ENCODE measurements at regions not wholly inside any gene's neighbourhood (a gene's known extent, or its start where the extent isn't known, plus 50 kb on each side); places are given as distances from the start of the nearest gene placed in this dataset.
A peak's percentile ranks its signal among the peaks of the same experiment; 100 is the strongest.

- Mint-ChIP-seq H3K9me3 (no peaks in the 10 kb centered on the region), H3K27me3 (no peaks in the 10 kb centered on the region)
Observed at GRCh38 chr3:177512945-177513814, 315.9 kb upstream of the TBL1XR1 start.

GRCh38 chr3:177513815-177514610 is 316.7 kb upstream of the TBL1XR1 start:
- H3K27ac Mint-ChIP-seq, result no peak overlapping the region
- H3K27me3 Mint-ChIP-seq, result no peaks in the 10 kb centered on the region
- no peaks in the 10 kb centered on the region for H3K9me3 Mint-ChIP-seq
- no peaks in the 10 kb centered on the region for H3K4me1 Mint-ChIP-seq
- ATAC-seq (ENCODE audit: low read depth in 2 of 2), result no peak
- no peak overlapping the region for H3K4me3 Mint-ChIP-seq
- H3K36me3 Mint-ChIP-seq, result no peaks in the 10 kb centered on the region
- DNase-seq, result no peak

More at GRCh38 chr3:177512945-177513814, 315.9 kb upstream of the TBL1XR1 start:
- Mint-ChIP-seq H3K4me1 (no peaks in the 10 kb centered on the region), H3K36me3 (no peaks in the 10 kb centered on the region), H3K4me3 (no peak overlapping the region), H3K27ac (no peak overlapping the region)
- ATAC-seq (ENCODE audit: low read depth in 2 of 2) (no peak), DNase-seq (no peak)

- no peak for ATAC-seq (ENCODE audit: low read depth in 2 of 2)
- Mint-ChIP-seq H3K4me3 (no peak overlapping the region), H3K27me3 (no peaks in the 10 kb centered on the region), H3K27ac (no peak overlapping the region), H3K9me3 (no peaks in the 10 kb centered on the region), H3K4me1 (no peaks in the 10 kb centered on the region), H3K36me3 (no peaks in the 10 kb centered on the region)
- DNase-seq, result no peak
Observed at GRCh38 chr3:177514611-177515499, 317.6 kb upstream of the TBL1XR1 start.

GRCh38 chr3:177515786-177516157 is 318.5 kb upstream of the TBL1XR1 start:
- no peak for DNase-seq
- H3K4me1 Mint-ChIP-seq, result no peaks in the 10 kb centered on the region
- no peaks in the 10 kb centered on the region for H3K9me3 Mint-ChIP-seq
- H3K36me3 Mint-ChIP-seq, result no peaks in the 10 kb centered on the region
- ATAC-seq (ENCODE audit: low read depth in 2 of 2), result no peak
- no peak overlapping the region for H3K4me3 Mint-ChIP-seq
- H3K27ac Mint-ChIP-seq, result no peak overlapping the region
- H3K27me3 Mint-ChIP-seq, result no peaks in the 10 kb centered on the region

- Mint-ChIP-seq H3K27me3 (no peaks in the 10 kb centered on the region), H3K27ac (peak overlapping the region in 2 of 6 donors; percentile 15 to 39), H3K4me1 (no peaks in the 10 kb centered on the region), H3K9me3 (no peaks in the 10 kb centered on the region), H3K4me3 (no peak overlapping the region), H3K36me3 (no peaks in the 10 kb centered on the region)
- no peak for ATAC-seq (ENCODE audit: low read depth in 2 of 2)
- DNase-seq, result no peak
Observed at GRCh38 chr3:177516158-177517011, 319.1 kb upstream of the TBL1XR1 start.

- no peaks in the 10 kb centered on the region for H3K36me3 Mint-ChIP-seq
- H3K9me3 Mint-ChIP-seq, result no peaks in the 10 kb centered on the region
- no peaks in the 10 kb centered on the region for H3K27me3 Mint-ChIP-seq
- ATAC-seq (ENCODE audit: low read depth in 2 of 2), result no peak
- H3K27ac Mint-ChIP-seq, result peak overlapping the region in 3 of 6 donors; percentile 0 to 58 (median 33)
- H3K4me1 Mint-ChIP-seq, result no peaks in the 10 kb centered on the region
- DNase-seq, result no peak
- H3K4me3 Mint-ChIP-seq, result no peak overlapping the region
Observed at GRCh38 chr3:177517906-177518305, 320.6 kb upstream of the TBL1XR1 start.

GRCh38 chr3:177519588-177519987 is 322.3 kb upstream of the TBL1XR1 start:
- no peaks in the 10 kb centered on the region for H3K4me1 Mint-ChIP-seq
- H3K4me3 Mint-ChIP-seq, result no peak overlapping the region
- ATAC-seq (ENCODE audit: low read depth in 2 of 2) (no peak), DNase-seq (no peak)
- no peaks in the 10 kb centered on the region for H3K9me3 Mint-ChIP-seq
- peak overlapping the region in 1 of 6 donors; percentile 46 for H3K27ac Mint-ChIP-seq
- H3K27me3 Mint-ChIP-seq, result no peaks in the 10 kb centered on the region
- H3K36me3 Mint-ChIP-seq, result no peaks in the 10 kb centered on the region

- ATAC-seq (ENCODE audit: low read depth in 2 of 2) (no peak), DNase-seq (no peak)
- Mint-ChIP-seq H3K27me3 (no peaks in the 10 kb centered on the region), H3K36me3 (no peaks in the 10 kb centered on the region), H3K4me1 (peaks cover 0 to 4% (median 3%) of the 10 kb centered on the region in 3 donors), H3K9me3 (peaks cover 0 to 4% (median 2%) of the 10 kb centered on the region in 7 donors), H3K27ac (no peak overlapping the region), H3K4me3 (no peak overlapping the region)
Observed at GRCh38 chr3:177521305-177521704, 324.0 kb upstream of the TBL1XR1 start.

- no peak for ATAC-seq (ENCODE audit: low read depth in 2 of 2)
- H3K9me3 Mint-ChIP-seq, result peaks cover 0 to 4% (median 2%) of the 10 kb centered on the region in 7 donors
- H3K27me3 Mint-ChIP-seq, result no peaks in the 10 kb centered on the region
- no peak for DNase-seq
- peaks cover 0 to 4% (median 3%) of the 10 kb centered on the region in 3 donors for H3K4me1 Mint-ChIP-seq
- no peaks in the 10 kb centered on the region for H3K36me3 Mint-ChIP-seq
- H3K4me3 Mint-ChIP-seq, result no peak overlapping the region
- H3K27ac Mint-ChIP-seq, result no peak overlapping the region
Observed at GRCh38 chr3:177522051-177522450, 324.8 kb upstream of the TBL1XR1 start.

GRCh38 chr3:177523067-177523675 is 325.9 kb upstream of the TBL1XR1 start:
- H3K4me3 Mint-ChIP-seq, result no peak overlapping the region
- H3K27ac Mint-ChIP-seq, result no peak overlapping the region
- H3K4me1 Mint-ChIP-seq, result peaks cover 0 to 4% (median 3%) of the 10 kb centered on the region in 3 donors
- no peaks in the 10 kb centered on the region for H3K27me3 Mint-ChIP-seq
- peaks cover 0 to 4% (median 2%) of the 10 kb centered on the region in 7 donors for H3K9me3 Mint-ChIP-seq
- no peaks in the 10 kb centered on the region for H3K36me3 Mint-ChIP-seq
- DNase-seq, result no peak
- no peak for ATAC-seq (ENCODE audit: low read depth in 2 of 2)

- DNase-seq, result no peak
- no peak for ATAC-seq (ENCODE audit: low read depth in 2 of 2)
- Mint-ChIP-seq H3K4me1 (peaks cover 0 to 4% (median 3%) of the 10 kb centered on the region in 3 donors), H3K4me3 (no peak overlapping the region), H3K9me3 (peaks cover 0 to 4% (median 2%) of the 10 kb centered on the region in 7 donors), H3K27me3 (no peaks in the 10 kb centered on the region), H3K36me3 (no peaks in the 10 kb centered on the region), H3K27ac (peak overlapping the region in 1 of 6 donors; percentile 7)
Observed at GRCh38 chr3:177523872-177524438, 326.7 kb upstream of the TBL1XR1 start.

GRCh38 chr3:177524742-177525141 is 327.5 kb upstream of the TBL1XR1 start:
- peak overlapping the region in 1 of 6 donors; percentile 59 for H3K27ac Mint-ChIP-seq
- ATAC-seq (ENCODE audit: low read depth in 2 of 2), result no peak
- no peaks in the 10 kb centered on the region for H3K27me3 Mint-ChIP-seq
- no peaks in the 10 kb centered on the region for H3K36me3 Mint-ChIP-seq
- DNase-seq, result no peak
- H3K4me1 Mint-ChIP-seq, result peaks cover 0 to 4% (median 3%) of the 10 kb centered on the region in 3 donors
- H3K9me3 Mint-ChIP-seq, result peaks cover 0 to 4% (median 2%) of the 10 kb centered on the region in 7 donors
- no peak overlapping the region for H3K4me3 Mint-ChIP-seq

All from naive B cell (primary cell).